HG03521 (cell line): ENCODE measurements at regions not wholly inside any gene's neighbourhood (a gene's known extent, or its start where the extent isn't known, plus 50 kb on each side); places are given as distances from the start of the nearest gene placed in this dataset.
"Not testable (repeated sequence)": the region's sequence is repeated elsewhere in the genome, so short reads cannot be mapped to it uniquely, and the experiment has no call there.

Experiments used
- ATAC-seq: cut with Tn5 transposase; IDR thresholded peaks from one replicate; pipeline ENCODE4 v1.9.1; 2021; ENCODE audit warnings: mild to moderate bottlenecking, moderate library complexity; ENCODE audit not compliant: unreplicated experiment

DNA sequence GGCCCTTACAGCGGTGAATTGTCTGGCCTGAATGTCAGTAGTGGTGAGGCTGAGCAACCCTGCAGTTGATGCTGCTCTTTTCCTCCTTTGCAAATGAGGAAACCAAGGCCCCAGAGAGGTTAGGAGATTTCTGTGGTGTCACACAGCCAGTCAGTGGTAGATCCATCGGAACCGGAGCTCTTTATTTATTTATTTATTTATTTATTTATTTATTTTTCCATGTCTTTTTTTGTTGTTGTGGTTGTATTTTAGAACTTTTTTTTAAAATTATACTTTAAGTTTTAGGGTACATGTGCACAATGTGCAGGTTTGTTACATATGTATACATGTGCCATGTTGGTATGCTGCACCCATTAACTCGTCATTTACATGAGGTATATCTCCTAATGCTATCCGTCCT lies 368.4 kb upstream of the CLINT1 start:
- not testable (repeated sequence) for ATAC-seq

DNA sequence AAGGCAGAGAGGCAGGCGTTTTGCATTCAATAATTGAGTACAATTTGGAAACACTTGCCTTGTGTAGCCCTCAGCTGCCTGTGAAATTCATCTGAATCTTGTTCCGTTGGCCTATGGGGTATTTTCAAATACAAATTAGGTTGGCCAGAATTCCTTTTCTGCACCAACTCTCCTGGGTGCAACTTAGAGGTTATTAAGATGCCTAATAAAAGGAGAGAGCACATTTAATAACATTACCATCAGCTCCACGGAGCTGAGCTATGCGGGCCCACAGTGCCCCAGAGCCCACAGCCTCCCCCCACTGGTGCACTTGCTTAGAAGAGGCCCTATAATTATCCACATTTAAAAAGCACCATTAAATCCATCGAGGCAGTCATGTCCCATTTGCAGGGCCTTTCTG lies 367.6 kb upstream of the CLINT1 start:
- no peak for ATAC-seq

DNA sequence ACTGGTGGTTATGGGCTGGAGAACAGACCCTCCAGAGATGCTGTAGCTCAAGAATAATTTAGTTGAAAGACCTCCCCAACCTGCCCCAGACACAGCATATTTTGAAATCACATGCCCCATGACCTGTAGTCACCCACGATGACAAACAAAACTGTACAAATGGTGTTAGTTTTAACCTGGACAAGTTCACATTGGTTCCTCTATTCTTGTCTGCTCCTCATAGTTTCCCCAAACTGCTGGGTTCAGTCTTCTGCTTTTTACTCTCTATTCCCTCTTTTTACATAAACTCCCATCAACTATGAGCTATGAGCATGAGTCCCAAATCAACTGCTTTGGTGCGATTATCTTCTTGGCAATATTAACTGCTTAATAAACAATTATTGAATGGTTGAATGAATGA lies 365.3 kb upstream of the CLINT1 start:
- ATAC-seq = no peak

DNA sequence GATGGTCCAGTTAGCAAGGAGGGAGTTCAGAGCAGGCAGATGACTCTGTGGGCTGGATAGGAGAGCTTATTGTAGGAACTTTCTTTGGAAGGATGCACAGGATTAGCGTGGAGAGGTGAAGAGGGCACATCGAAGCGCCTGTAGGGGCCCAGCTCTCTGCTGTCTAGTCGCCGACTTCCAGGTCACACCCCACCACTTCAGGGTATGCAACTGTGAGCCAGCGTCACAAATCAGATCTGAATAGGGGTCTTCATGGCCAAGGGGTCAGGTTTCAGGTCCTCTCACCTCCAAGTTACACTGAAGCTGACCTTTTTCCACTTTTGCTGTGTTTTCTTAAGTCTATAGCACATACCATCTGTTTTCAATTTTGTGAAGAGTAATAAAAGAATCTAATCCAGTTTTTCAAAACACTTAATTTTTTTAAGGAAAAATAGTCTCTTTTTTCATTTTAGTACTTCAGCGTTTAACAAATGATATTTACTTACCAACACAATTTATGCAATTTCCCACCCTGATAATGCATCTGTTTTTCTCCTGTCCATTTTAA lies 364.2 kb upstream of the CLINT1 start:
- ATAC-seq = no peak

GRCh38 chr5:158212917-158213316 lies 354.0 kb upstream of the CLINT1 start:
- no peak for ATAC-seq

GRCh38 chr5:158212237-158212636 lies 353.3 kb upstream of the CLINT1 start:
- ATAC-seq = no peak

DNA sequence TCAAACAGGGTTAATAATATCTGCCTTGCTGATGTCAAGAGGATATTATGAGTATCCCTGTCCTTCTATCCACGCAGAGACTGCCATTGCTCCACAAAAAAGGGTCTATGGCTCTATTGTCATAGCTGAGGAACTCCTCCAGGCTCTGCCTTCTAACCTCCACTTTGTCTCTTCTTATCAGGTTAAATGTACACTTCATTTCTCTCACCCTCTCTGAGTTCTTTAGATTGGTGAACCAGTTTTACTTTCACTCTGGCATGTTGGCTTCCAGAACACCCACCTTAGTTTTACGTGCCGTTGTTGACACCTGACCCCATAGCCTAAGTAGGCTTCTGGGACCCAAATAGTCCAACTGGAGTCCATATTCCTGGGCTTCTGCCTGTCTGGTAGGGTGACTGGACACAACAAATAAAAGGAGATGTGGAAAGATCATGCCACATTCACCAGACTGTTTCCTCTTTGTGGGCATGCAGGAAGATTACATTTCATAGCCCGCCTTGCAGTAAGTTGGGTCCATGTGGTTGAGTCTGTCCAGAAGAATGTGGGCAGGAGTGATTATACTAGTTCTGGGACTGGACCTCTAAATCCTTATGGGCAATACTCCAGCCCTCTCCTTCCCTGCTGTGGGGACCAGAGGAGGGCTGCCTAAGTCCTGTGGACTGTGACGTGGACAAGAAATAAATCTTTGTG lies 350.4 kb upstream of the CLINT1 start:
- no peak for ATAC-seq

DNA sequence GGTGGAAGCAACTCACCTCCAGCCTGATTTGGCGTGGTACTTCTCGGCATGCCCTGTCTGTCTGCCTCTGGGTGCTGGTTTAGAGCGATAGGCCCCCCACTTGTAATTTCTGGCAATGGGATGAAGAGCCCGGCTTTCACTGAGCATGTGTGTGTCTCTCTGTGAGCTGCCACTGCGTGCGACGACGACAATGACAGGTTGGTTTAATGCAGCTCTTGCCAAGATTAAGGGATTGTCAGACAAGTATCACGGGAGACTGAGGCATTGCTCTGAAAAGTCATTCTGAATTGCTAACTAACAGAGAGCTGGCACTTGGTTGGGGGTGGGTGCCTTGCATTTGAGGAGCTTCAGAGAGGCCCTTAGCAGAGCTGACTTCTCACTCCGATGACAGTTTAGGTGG lies 348.8 kb upstream of the CLINT1 start:
- ATAC-seq = no peak

- no peak for ATAC-seq
Observed at GRCh38 chr5:158205992-158206391, 347.0 kb upstream of the CLINT1 start.

DNA sequence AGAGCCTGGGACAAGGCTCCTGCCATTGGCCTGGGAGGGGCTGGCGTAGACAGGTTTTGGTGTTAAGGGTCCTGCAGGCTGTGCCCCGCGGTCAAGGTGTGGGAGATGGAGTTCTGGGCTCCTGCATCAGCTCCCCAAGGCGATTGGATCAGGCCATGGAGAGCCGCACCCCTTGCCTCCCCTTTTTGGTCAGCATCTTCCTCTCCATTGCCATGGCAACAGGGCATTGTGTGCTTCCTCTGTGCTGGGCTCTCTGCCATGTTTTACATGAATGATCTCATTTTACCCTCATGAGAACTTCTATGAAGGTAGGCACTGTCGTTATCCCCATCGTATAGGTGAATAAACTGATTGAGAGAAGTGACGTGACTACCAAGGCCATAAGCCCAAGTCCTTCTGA lies 344.3 kb upstream of the CLINT1 start:
- no peak for ATAC-seq

GRCh38 chr5:158202801-158203200 lies 343.9 kb upstream of the CLINT1 start:
- no peak for ATAC-seq

DNA sequence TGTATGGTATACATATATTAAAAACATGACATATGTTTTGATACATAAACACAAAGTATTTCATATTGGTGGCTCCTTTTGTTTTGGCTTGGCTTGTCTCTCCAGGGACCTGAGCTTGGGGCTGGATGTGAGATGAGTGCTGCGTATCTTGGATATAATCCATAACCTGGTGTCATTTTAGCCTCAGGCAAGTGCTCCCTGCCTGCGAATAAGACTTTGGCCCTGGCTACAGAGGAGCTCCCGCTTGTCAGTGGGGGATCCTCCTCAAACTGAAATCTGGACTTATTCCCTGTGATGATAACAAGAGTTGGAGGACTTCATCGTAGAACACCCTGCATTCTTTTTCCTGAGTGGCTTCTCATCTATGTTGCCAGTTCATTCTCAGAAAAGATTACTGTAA lies 341.7 kb upstream of the CLINT1 start:
- no peak for ATAC-seq

- ATAC-seq = peak; percentile 87
Observed at GRCh38 chr5:158198636-158199035, 339.7 kb upstream of the CLINT1 start.

- no peak for ATAC-seq
Observed at GRCh38 chr5:158195416-158196210, 336.7 kb upstream of the CLINT1 start.

DNA sequence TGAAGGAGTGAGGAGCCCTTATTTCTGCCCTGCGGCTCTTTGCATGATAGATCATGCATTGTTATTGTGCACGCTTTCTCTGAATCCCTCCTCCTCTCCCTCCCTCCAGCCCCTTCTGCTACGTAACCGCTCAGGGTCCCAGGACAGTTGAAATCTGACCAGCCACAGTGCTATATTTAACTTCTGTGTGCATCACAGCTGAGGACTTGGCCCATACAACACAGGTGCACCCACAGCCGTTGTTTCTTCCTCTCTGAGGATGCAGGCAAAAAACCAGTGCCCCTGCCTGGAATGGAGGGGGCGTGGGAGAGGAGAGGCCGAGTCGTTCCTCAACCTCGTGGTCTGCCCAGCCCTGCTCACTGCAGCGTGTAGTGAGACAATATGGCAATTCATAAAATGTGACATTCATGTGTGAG lies 335.6 kb upstream of the CLINT1 start:
- ATAC-seq = no peak

- ATAC-seq = not testable (repeated sequence)
Observed at GRCh38 chr5:158193395-158193794, 334.4 kb upstream of the CLINT1 start.

DNA sequence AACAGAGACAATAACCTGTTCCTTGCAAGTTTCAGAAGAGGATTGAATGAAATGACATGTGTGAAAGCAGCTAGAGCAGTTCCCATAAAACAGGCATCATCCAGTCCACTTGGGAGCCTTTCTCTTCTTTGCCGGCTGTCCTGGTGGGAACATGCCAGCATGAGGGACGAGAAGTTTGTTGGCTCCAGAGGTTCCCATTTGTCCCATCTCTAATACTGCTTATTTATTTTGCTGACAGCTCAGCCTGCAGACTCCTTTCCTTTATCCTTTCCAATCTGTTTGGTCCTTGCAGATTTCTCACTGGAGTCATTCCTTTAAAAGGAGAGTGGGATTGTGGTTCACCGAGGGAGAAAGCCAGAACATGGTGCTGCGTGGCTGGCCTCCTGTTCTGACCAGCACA lies 321.5 kb upstream of the CLINT1 start:
- ATAC-seq = no peak

GRCh38 chr5:158179271-158179670 lies 320.3 kb upstream of the CLINT1 start:
- ATAC-seq = no peak

- ATAC-seq = no peak
Observed at GRCh38 chr5:158178535-158178934, 319.6 kb upstream of the CLINT1 start.

GRCh38 chr5:158177146-158177545 lies 318.2 kb upstream of the CLINT1 start:
- no peak for ATAC-seq

DNA sequence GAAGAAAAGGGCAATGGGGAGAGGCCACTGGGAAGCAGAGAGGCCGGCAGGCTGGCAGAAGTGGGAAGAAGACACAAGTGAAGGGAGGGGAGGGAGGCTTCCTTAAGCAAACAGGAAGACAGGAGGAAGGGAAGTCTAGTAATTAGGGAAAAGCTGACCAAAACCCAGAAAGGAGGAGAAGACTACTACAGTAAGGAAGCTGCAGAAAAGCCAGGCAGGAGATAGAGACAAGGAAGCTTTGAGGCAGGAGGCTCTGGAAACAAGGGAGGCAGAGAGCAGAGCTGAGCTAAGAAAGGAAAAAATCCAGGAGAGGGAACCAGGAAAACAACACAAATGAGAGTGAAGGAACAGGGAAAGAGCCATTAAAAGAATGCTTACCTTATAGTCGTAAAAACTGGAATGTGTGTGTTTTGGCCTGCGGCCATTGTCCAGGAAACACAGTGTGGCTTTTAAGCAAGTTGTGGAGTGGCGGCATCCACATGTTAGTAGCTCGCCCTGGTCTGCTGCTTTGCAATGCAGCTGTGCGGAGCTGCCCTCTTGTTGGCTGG lies 317.1 kb upstream of the CLINT1 start:
- ATAC-seq = no peak
